Neural crest cell (in vitro differentiated cells): ENCODE measurements at regions not wholly inside any gene's neighbourhood (a gene's known extent, or its start where the extent isn't known, plus 50 kb on each side); places are given as distances from the start of the nearest gene placed in this dataset.

Source experiments
- DNase-seq: peaks from one replicate; pipeline ENCODE4 v3.0.0; 2021; ENCODE audit warnings: low read depth, mixed read lengths, low spot score
- H3K27ac Mint-ChIP-seq: one replicate; pipeline ENCODE4 v1.8.0; 2021; ENCODE audit warnings: mild to moderate bottlenecking, mixed read lengths; ENCODE audit not compliant: unreplicated experiment
- H3K27me3 Mint-ChIP-seq: 2 replicates; pipeline ENCODE4 v1.8.0; 2021; ENCODE audit warnings: low read depth, mild to moderate bottlenecking, mixed read lengths
- H3K36me3 Mint-ChIP-seq: 2 replicates; pipeline ENCODE4 v1.8.0; 2021; ENCODE audit warnings: low read depth, mild to moderate bottlenecking, mixed read lengths
- H3K4me1 Mint-ChIP-seq: 2 replicates; pipeline ENCODE4 v1.8.0; 2021; ENCODE audit warnings: mixed read lengths
- H3K4me3 Mint-ChIP-seq: one replicate; pipeline ENCODE4 v1.8.0; 2021; ENCODE audit warnings: mild to moderate bottlenecking, mixed read lengths
- H3K9me3 Mint-ChIP-seq: 2 replicates; pipeline ENCODE4 v1.8.0; 2021; ENCODE audit warnings: mixed read lengths
- TF ChIP-seq, protein P1 (sequence below): fragments of 200-600 bp; sonication (generic); conservative IDR thresholded peaks from 2 replicates; pipeline ENCODE4 v1.5.0; 2021; ENCODE audit warnings: antibody characterized with exemption, mild to moderate bottlenecking

DNA sequence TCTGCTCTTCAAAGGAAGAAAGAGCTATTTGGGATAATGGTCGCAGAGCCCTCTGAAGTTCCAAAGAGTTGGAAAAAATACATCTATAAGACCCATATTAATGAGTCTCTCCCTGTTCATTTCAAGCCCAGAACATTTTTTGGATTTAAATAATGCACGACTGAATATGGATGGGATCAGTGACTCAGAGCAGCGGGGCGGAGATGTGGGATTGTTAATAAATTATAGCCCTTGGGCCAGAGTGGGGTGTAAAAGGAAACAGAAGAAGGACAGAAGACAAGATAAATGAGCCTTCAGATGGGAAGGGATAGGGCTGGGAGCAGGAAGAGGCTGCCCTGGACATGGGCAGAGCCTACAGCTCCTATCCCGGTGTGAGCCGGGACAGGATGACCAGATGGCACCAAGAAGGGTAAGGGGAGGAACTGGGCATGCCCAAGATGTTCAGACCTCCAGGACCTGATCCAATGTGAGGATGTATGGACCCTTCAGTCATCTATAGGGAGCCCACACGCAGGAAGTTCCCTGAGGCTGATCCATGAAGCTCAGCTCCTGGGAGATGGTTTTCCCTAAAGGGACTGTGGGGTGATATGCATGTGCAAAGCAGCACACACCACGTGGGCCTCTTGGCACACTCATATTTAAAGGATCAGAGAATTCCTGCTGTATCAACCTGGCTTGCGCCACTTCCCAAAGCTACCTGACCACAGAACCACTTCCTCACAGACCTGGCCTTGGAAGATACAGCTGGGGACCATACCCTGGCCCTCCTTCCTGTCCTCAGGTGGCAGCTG, 96.1 kb upstream of the PLXNA4 start:
- H3K4me3 Mint-ChIP-seq: no peak overlapping the region
- no peaks in the 10 kb centered on the region for H3K9me3 Mint-ChIP-seq
- no peaks in the 10 kb centered on the region for H3K27me3 Mint-ChIP-seq
- no peak overlapping the region for H3K27ac Mint-ChIP-seq
- H3K4me1 Mint-ChIP-seq: peaks cover 29% of the 10 kb centered on the region
- TF ChIP-seq, protein P1, sequence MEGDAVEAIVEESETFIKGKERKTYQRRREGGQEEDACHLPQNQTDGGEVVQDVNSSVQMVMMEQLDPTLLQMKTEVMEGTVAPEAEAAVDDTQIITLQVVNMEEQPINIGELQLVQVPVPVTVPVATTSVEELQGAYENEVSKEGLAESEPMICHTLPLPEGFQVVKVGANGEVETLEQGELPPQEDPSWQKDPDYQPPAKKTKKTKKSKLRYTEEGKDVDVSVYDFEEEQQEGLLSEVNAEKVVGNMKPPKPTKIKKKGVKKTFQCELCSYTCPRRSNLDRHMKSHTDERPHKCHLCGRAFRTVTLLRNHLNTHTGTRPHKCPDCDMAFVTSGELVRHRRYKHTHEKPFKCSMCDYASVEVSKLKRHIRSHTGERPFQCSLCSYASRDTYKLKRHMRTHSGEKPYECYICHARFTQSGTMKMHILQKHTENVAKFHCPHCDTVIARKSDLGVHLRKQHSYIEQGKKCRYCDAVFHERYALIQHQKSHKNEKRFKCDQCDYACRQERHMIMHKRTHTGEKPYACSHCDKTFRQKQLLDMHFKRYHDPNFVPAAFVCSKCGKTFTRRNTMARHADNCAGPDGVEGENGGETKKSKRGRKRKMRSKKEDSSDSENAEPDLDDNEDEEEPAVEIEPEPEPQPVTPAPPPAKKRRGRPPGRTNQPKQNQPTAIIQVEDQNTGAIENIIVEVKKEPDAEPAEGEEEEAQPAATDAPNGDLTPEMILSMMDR: no peak
- no peak for DNase-seq
- no peaks in the 10 kb centered on the region for H3K36me3 Mint-ChIP-seq

GRCh38 chr7:132666774-132667172, 90.5 kb upstream of the PLXNA4 start:
- no peak overlapping the region for H3K4me3 Mint-ChIP-seq
- TF ChIP-seq, protein P1: no peak
- H3K9me3 Mint-ChIP-seq: no peaks in the 10 kb centered on the region
- no peak overlapping the region for H3K27ac Mint-ChIP-seq
- H3K36me3 Mint-ChIP-seq: no peaks in the 10 kb centered on the region
- H3K27me3 Mint-ChIP-seq: no peaks in the 10 kb centered on the region
- no peak for DNase-seq
- H3K4me1 Mint-ChIP-seq: peaks cover 19% of the 10 kb centered on the region

- TF ChIP-seq, protein P1: no peak
- no peak for DNase-seq
- Mint-ChIP-seq H3K27me3 (no peaks in the 10 kb centered on the region), H3K27ac (no peak overlapping the region), H3K4me1 (peaks cover 19% of the 10 kb centered on the region), H3K9me3 (no peaks in the 10 kb centered on the region), H3K4me3 (no peak overlapping the region), H3K36me3 (no peaks in the 10 kb centered on the region)
These were observed 90.0 kb upstream of the PLXNA4 start for GRCh38 chr7:132666071-132666773.

GRCh38 chr7:132656846-132657776, 80.8 kb upstream of the PLXNA4 start:
- no peaks in the 10 kb centered on the region for H3K9me3 Mint-ChIP-seq
- no peak for DNase-seq
- TF ChIP-seq, protein P1: peak; percentile 60
- no peak overlapping the region for H3K4me3 Mint-ChIP-seq
- no peaks in the 10 kb centered on the region for H3K27me3 Mint-ChIP-seq
- H3K4me1 Mint-ChIP-seq: peaks cover 13% of the 10 kb centered on the region
- no peaks in the 10 kb centered on the region for H3K36me3 Mint-ChIP-seq
- H3K27ac Mint-ChIP-seq: no peak overlapping the region

GRCh38 chr7:132656341-132656740, 80.1 kb upstream of the PLXNA4 start:
- H3K4me3 Mint-ChIP-seq: no peak overlapping the region
- H3K36me3 Mint-ChIP-seq: no peaks in the 10 kb centered on the region
- TF ChIP-seq, protein P1: no peak
- H3K27me3 Mint-ChIP-seq: no peaks in the 10 kb centered on the region
- no peaks in the 10 kb centered on the region for H3K9me3 Mint-ChIP-seq
- no peak overlapping the region for H3K27ac Mint-ChIP-seq
- H3K4me1 Mint-ChIP-seq: peaks cover 13% of the 10 kb centered on the region
- no peak for DNase-seq
